Stimulated activated CD8-positive, alpha-beta memory T cell treated with anti-CD3 and anti-CD28 coated beads, Interleukin-7, amount 100 ng/mL, for 1 hour (primary cell): ENCODE measurements at regions not wholly inside any gene's neighbourhood (a gene's known extent, or its start where the extent isn't known, plus 50 kb on each side); places are given as distances from the start of the nearest gene placed in this dataset.

Source experiments
- DNase-seq, 2 donors: peaks; one replicate each; pipeline ENCODE4 v3.0.0-alpha.2; 2020; ENCODE audit warnings: low read depth in 2 of 2

DNA sequence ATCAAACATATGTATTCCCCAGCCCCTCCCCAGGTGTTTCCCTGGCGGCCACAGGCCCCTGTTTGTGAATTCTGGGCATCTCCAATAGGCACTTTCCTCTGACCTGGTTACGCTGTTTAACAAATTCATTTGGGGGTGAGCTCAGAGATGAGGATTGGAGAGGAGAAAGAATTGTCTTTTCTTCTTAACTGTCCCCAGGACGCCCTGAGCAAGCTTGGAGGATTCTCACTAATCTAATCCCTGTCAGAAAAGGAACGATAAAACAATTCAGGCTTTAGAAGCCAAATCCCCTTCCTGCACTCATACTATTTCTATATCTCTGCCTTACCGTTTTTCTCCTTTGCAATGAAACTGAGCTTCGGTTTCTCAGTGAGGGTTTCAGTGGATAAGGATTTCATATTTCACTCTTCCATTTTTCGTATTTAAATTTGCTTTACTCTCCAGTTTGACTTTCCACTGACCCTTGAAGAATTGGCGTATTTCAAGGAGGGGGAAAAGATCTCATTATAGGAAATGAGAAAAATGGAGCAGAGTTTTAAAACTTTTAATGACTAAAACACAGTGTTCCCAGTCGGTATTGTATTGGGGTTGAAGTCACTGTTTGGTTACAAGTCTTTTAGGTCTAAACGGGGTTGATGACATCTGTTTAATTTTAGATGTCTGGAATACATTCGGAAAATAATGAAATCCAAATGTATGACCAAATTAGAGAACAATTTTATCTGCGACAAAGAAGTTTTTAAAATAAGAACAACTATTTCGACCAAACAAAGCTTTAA lies 180.1 kb downstream of the MACROH2A1 start:
- DNase-seq, result no peak

GRCh38 chr5:135218486-135218755 lies 180.6 kb downstream of the MACROH2A1 start:
- no peak for DNase-seq

- no peak for DNase-seq
Measured at GRCh38 chr5:135217669-135218485, 181.2 kb downstream of the MACROH2A1 start.

GRCh38 chr5:135216471-135217343 lies 182.3 kb downstream of the MACROH2A1 start:
- no peak for DNase-seq

DNA sequence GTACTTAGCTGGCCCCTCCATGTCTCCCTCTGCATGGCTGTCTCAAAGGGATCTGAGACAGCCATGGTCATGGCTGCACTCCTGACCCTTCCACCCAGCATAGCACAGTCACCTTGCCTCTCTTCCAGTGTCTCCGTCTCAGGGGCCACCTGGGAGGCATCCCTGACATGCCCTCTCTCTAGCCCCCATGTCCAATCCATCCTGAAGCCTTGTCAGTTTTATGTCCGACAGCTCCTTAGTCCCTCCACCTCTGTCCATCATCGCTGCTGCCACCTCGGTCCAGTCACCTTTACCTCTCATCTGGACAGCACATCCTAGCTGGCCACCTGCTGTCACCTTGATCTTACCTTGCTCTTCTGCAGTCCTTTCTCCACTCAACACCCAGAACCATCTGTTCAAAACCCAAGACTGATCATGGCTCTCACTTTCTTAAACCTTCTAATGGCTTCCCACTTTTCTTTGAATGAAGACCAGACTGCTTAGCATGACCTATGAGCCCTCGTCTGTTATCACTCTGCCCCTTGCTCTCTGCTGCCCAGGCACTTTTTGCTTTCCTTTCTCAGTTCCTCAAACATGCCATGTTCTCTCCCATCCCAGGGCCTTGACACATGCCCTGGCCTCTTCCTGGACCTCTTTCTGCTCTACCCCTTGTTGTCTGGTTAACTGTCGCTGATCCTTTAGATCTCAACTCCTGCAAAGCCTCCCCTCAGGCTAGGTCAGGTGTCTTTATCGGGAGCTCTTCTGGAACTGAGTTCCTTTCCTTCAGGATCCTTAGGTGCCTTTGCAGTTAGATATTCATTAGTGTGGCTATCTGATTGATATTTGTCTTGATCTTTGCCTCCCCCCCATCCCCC lies 181.8 kb upstream of the PITX1 start:
- no peak for DNase-seq

- DNase-seq, result no peak
Measured at GRCh38 chr5:135214897-135215616, 181.0 kb upstream of the PITX1 start.

DNA sequence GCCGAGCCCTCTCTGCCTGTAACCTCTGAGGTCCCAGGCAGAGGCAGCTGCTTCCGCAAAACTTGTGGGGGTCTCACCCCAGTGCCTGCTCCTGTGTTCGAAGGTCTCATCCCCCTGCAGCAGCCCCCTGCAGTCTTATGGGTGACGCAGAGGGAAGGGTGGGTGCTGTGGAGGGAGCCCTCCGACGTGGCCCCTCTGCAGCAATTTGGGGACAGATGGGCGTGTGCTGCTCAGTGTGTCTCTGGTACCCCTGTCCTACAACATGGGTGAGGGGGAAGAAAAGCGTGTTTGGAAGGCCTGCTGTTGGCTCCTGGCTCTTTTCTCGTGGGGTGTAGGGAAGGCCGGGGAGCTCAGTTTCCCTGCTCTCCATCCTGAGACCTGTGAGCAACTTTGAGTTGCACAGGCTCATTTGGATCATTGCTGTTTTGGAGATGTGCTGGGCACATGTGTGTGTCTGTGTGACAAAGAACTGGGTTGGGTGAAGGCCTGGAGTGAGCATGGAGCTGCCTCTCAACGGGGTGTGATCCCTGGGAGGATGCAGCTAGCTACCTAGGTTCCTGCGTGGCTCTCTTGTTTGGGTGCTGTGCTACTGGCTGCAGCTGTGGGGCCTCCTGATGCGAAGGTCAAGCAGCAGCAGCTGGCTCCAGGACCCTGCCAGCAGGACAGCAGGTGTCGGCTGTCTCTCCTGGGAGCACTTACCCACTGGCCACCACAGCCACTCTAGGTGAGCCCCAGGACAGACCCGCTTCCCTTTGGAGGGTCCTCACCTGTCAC lies 179.6 kb upstream of the PITX1 start:
- DNase-seq, result no peak

DNA sequence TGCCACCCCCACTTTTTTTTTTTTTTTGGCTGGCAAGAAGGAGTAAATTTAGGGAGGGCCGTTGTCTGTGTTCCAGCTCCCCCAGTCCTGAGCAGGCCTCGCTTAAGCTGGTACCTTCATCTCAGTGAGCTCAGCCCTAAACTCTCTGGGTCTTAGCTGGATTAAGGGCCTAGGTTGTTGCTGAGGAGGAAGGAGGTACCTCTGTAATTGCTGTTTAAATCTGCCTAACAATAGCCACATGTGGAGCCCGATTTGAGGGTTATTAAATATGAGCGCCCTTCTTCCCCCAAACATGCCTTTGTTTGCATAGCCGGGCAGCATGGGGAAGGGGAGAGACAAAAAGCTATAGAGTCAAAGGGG lies 179.0 kb upstream of the PITX1 start:
- DNase-seq, result no peak

- no peak for DNase-seq
Measured at GRCh38 chr5:135212361-135213026, 178.5 kb upstream of the PITX1 start.

DNA sequence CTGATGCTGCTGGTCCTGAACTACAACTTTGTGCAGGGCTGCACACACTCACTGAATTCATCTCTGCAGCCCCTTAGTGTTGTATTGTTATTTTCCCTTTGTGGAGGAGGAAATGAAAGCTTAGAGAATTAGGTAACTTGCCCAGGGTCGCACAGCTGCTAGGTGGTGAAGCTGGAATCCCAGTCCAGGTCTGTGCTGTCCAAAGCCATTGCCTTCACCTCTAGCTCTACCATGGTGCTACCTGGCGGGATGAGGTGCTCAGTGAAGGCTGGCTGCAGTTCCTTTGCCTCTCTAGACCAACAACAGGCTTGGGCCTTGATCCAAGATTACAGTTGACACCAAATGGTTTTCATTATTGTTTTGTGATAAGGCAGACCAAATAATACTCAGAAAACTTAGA lies 177.8 kb upstream of the PITX1 start:
- no peak for DNase-seq

- DNase-seq, result no peak
Measured at GRCh38 chr5:135211083-135211790, 177.2 kb upstream of the PITX1 start.

DNA sequence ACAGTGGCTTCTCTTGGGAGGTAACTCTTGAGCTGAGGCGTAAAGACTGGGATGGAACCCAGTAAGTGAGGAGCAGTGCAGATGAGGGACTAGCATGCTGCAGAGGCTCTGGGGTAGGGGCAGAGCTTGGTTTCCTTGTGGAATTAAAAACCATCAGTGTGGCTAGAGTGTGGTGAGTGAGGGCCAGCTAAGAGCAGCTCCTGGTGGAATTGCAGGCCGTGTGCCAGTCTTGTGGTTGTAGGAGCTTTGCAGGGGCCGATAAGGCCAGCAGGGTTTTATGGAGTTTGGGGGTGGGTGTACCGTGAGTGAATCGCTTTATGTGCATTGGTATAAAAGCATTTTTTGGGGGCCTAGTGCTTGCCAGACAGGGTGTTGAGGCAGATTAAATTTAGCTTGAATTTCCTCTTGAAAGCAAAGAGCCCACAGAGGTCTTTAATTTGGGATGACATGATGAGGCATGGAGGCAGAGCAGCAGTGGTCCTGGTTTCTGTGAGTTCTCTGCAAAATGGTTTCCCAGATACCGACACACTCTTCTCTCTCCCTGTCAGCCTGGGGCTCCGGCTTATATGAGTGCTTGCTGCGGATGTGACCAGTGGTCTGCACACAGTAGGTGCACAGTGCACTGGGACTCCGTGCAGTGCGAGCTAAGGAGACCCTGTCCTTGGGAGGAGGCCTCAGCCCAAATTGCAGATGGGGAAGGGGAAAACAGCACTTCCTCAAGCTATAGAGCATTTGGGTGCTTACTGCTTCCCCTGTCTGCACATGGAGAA lies 176.4 kb upstream of the PITX1 start:
- no peak for DNase-seq

DNA sequence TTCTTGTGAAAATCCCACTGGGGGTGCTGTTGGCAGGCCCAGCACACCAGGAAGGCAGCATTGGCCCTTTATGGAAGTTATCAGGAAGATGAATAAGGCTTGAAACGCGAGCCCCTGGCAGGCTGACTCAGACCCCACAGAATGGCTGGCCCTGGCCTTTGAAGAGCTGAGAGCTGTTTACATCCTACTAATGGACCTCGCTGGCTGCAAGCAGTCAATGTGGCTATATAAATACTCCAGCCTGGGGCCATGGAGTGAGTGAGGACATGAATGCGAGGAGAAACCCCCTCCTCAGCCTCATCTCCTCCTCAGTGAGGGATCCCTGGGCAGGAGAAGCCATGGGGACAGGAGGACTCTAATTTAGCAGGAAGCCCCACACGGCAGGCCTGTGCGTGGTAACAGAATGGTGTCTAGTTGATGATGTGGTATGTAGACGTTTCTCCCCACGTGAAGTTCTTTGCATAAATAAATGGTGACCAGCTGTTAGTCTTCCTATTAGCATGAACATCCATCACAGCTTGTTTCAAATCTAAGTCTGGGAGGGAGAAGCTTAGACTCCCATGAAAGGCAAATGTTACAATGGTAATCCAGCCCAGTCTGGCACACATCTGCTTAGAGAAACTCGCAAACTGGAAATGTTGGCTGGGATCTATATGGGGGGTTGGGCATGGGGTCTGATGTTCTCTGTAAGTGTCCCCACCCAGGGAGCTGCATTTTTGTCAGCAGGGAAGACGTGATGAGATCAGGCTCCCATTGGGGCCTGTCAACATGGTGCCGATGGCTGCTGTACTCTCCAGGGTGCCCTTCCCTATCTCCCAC lies 175.1 kb upstream of the PITX1 start:
- DNase-seq, result no peak

GRCh38 chr5:135208555-135208902 lies 174.5 kb upstream of the PITX1 start:
- no peak for DNase-seq

- no peak for DNase-seq
Measured at GRCh38 chr5:135207866-135208265, 173.8 kb upstream of the PITX1 start.

- DNase-seq, result no peak
Measured at GRCh38 chr5:135206862-135207261, 172.8 kb upstream of the PITX1 start.

DNA sequence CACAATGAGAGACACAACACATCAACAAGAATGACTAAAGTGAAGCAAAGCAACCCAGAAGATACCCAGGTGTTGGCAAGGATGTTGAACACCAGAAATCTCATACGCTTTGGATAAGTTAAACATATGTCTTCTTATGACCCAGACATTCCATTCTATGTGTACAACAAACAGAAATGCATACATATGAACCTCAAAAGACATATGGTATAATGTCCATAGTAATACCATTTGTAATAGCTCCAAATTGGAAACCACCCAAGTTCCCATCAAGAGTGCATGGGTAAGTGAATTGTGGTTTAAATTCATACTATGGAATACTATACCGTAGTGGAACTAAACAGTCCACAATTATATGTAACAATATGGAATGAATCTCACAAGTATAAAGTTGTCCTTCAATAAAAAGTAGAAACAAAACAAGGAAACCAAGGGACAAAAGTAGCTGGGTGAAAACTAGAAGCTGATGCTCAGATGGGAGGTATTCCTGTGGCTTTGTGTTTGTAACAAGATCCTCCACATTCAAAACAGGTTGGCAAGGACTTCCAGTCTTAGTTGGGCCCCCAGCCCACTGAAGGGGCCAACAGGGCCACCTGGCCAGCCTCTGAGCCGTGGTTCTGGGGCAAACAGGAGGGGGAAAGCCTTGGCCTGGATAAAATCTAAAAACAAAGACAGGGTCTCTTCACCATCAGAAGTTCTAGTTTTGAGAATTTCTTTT lies 171.8 kb upstream of the PITX1 start:
- no peak for DNase-seq
